Body of pancreas (tissue), 4 donors: ENCODE measurements at regions not wholly inside any gene's neighbourhood (a gene's known extent, or its start where the extent isn't known, plus 50 kb on each side); places are given as distances from the start of the nearest gene placed in this dataset.

Experiments
- CTCF ChIP-seq, 7 experiments: fragments of 450-650 bp in 4 of 7; fragments of 200-600 bp in 3 of 7; sonication (generic) in 3 of 7; IDR thresholded peaks; one replicate each; pipeline ENCODE4 v1.5.1; 2016 to 2019; ENCODE audit warnings: antibody characterized with exemption in 7 of 7
- POLR2A ChIP-seq, 3 donors: fragments of 450-650 bp; IDR thresholded peaks; one replicate each; pipeline ENCODE4 v1.6.1; 2016; ENCODE audit warnings: antibody characterized with exemption in 3 of 3, mild to moderate bottlenecking in 2 of 3

- TF ChIP-seq CTCF (IDR thresholded peaks at IDR 0.05) (no peak), POLR2A (IDR thresholded peaks at IDR 0.05) (no peak)
These were observed 537.6 kb upstream of the SETBP1 start for GRCh38 chr18:44143072-44143471.
